Chondrocyte (in vitro differentiated cells): ENCODE measurements at regions not wholly inside any gene's neighbourhood (a gene's known extent, or its start where the extent isn't known, plus 50 kb on each side); places are given as distances from the start of the nearest gene placed in this dataset.

Experiments
- DNase-seq: peaks from one replicate; pipeline ENCODE4 v3.0.0; 2021; ENCODE audit warnings: mixed read lengths, low spot score
- H3K27ac Mint-ChIP-seq: one replicate; pipeline ENCODE4 v1.8.0; 2021; ENCODE audit warnings: mild to moderate bottlenecking, moderate library complexity, mixed read lengths; ENCODE audit not compliant: unreplicated experiment
- H3K27me3 Mint-ChIP-seq: 2 replicates; pipeline ENCODE4 v1.8.0; 2021; ENCODE audit warnings: low read depth, mixed read lengths
- H3K36me3 Mint-ChIP-seq: 2 replicates; pipeline ENCODE4 v1.8.0; 2021; ENCODE audit warnings: low read depth, mixed read lengths
- H3K4me1 Mint-ChIP-seq: 2 replicates; pipeline ENCODE4 v1.8.0; 2021; ENCODE audit warnings: low read depth, mild to moderate bottlenecking, mixed read lengths
- H3K4me3 Mint-ChIP-seq: one replicate; pipeline ENCODE4 v1.8.0; 2021; ENCODE audit warnings: mild to moderate bottlenecking, moderate library complexity, mixed read lengths; ENCODE audit not compliant: unreplicated experiment
- H3K9me3 Mint-ChIP-seq: 2 replicates; pipeline ENCODE4 v1.8.0; 2021; ENCODE audit warnings: low read depth, mixed read lengths
- TF ChIP-seq, protein P1 (sequence below): fragments of 200-600 bp; sonication (generic); IDR thresholded peaks from 2 replicates; pipeline ENCODE4 v1.5.0; 2021; ENCODE audit warnings: antibody characterized with exemption, mild to moderate bottlenecking, moderate library complexity

DNA sequence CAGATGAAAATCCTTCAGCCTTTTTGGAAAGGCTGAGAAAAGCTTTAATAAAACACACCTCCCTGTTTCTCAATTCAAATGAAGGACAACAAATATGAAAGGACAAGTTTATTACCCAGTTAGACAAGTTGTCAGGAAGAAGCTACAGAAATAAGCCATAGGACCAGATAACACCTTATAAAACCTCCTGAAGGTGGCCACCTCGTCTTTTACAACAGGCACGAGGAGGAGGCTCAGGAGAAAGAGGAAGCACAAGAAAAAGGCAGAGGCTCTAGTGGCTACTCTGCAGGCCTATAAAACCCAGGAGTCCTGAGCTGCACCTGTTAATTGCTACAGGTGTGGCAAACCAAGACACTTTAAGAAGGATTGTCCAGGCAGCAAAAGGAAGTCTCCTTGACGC, 352.1 kb upstream of the CDH18 start:
- Mint-ChIP-seq H3K27me3 (no peaks in the 10 kb centered on the region), H3K4me3 (no peak overlapping the region)

GRCh38 chr5:20335978-20336377, 348.0 kb upstream of the CDH18 start:
- TF ChIP-seq, protein P1, sequence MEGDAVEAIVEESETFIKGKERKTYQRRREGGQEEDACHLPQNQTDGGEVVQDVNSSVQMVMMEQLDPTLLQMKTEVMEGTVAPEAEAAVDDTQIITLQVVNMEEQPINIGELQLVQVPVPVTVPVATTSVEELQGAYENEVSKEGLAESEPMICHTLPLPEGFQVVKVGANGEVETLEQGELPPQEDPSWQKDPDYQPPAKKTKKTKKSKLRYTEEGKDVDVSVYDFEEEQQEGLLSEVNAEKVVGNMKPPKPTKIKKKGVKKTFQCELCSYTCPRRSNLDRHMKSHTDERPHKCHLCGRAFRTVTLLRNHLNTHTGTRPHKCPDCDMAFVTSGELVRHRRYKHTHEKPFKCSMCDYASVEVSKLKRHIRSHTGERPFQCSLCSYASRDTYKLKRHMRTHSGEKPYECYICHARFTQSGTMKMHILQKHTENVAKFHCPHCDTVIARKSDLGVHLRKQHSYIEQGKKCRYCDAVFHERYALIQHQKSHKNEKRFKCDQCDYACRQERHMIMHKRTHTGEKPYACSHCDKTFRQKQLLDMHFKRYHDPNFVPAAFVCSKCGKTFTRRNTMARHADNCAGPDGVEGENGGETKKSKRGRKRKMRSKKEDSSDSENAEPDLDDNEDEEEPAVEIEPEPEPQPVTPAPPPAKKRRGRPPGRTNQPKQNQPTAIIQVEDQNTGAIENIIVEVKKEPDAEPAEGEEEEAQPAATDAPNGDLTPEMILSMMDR: no peak
- H3K27ac Mint-ChIP-seq: no peak overlapping the region
- no peak for DNase-seq
- no peaks in the 10 kb centered on the region for H3K4me1 Mint-ChIP-seq
- no peak overlapping the region for H3K4me3 Mint-ChIP-seq
- no peaks in the 10 kb centered on the region for H3K27me3 Mint-ChIP-seq
- H3K9me3 Mint-ChIP-seq: peaks cover 12% of the 10 kb centered on the region
- no peaks in the 10 kb centered on the region for H3K36me3 Mint-ChIP-seq

More for the DNA sequence above, 352.1 kb upstream of the CDH18 start:
- H3K4me1 Mint-ChIP-seq: no peaks in the 10 kb centered on the region
- no peak overlapping the region for H3K27ac Mint-ChIP-seq
- H3K36me3 Mint-ChIP-seq: no peaks in the 10 kb centered on the region
- DNase-seq: no peak
- TF ChIP-seq, protein P1: no peak
- H3K9me3 Mint-ChIP-seq: peaks cover 25% of the 10 kb centered on the region

- Mint-ChIP-seq H3K4me1 (no peaks in the 10 kb centered on the region), H3K36me3 (no peaks in the 10 kb centered on the region), H3K4me3 (no peak overlapping the region), H3K9me3 (peaks cover 2% of the 10 kb centered on the region), H3K27ac (no peak overlapping the region), H3K27me3 (no peaks in the 10 kb centered on the region)
- TF ChIP-seq, protein P1: no peak
- DNase-seq: no peak
Observed at GRCh38 chr5:20331826-20332225, 343.8 kb upstream of the CDH18 start.

- no peak overlapping the region for H3K4me3 Mint-ChIP-seq
- no peak overlapping the region for H3K27ac Mint-ChIP-seq
- TF ChIP-seq, protein P1: no peak
- no peaks in the 10 kb centered on the region for H3K9me3 Mint-ChIP-seq
- H3K4me1 Mint-ChIP-seq: no peaks in the 10 kb centered on the region
- DNase-seq: no peak
- H3K36me3 Mint-ChIP-seq: no peaks in the 10 kb centered on the region
- no peaks in the 10 kb centered on the region for H3K27me3 Mint-ChIP-seq
Observed at GRCh38 chr5:20323323-20323722, 335.3 kb upstream of the CDH18 start.

DNA sequence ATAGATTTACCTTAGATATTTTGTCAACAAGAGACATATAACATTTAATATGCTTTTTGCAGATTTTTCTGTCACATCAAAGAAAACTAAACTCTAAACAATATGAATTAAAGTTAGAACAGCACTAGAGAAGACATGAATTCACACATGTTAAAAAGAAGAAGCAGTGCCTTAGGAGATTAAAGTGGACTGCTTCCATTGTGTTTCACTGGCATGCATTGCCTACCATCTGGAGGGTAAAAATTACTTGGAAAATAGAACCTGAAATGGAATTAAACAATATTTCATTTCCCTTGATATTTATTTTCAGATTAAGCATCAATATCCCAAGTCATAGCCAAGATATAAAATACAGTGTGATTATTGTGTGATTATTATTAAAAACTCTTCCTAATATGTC, 319.4 kb upstream of the CDH18 start:
- TF ChIP-seq, protein P1: no peak
- no peaks in the 10 kb centered on the region for H3K4me1 Mint-ChIP-seq
- no peaks in the 10 kb centered on the region for H3K9me3 Mint-ChIP-seq
- no peak overlapping the region for H3K4me3 Mint-ChIP-seq
- peaks cover 3% of the 10 kb centered on the region for H3K27me3 Mint-ChIP-seq
- no peaks in the 10 kb centered on the region for H3K36me3 Mint-ChIP-seq
- DNase-seq: no peak
- no peak overlapping the region for H3K27ac Mint-ChIP-seq
